NCI-H2107 treated with DMSO at 0.1 percent for 48 hours (cell line): ENCODE measurements at regions not wholly inside any gene's neighbourhood (a gene's known extent, or its start where the extent isn't known, plus 50 kb on each side); places are given as distances from the start of the nearest gene placed in this dataset.

Source experiments
- DNase-seq: peaks from one replicate; lab custom pipeline; 2025; ENCODE audit not compliant: unreplicated experiment; lab: John Stamatoyannopoulos, UW

DNA sequence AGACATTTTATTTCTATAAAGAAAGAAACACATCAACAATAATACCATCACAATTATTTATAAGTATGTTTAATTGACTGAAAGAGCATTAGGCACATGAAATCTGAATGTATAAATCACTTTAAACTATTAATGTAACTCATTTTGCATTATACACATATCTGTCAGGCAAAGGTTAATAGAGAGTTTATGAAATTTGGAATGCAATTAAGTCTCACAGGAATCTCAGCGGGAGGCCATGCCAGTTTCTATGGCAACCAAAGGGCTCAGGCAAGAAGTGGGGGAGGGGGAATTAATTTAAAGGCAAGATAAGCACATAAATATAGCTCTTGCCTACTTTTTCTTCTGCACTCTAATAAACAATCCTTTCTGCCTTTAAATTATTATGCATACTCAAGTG lies 152.6 kb downstream of the SLC16A9 start:
- no peak for DNase-seq

DNA sequence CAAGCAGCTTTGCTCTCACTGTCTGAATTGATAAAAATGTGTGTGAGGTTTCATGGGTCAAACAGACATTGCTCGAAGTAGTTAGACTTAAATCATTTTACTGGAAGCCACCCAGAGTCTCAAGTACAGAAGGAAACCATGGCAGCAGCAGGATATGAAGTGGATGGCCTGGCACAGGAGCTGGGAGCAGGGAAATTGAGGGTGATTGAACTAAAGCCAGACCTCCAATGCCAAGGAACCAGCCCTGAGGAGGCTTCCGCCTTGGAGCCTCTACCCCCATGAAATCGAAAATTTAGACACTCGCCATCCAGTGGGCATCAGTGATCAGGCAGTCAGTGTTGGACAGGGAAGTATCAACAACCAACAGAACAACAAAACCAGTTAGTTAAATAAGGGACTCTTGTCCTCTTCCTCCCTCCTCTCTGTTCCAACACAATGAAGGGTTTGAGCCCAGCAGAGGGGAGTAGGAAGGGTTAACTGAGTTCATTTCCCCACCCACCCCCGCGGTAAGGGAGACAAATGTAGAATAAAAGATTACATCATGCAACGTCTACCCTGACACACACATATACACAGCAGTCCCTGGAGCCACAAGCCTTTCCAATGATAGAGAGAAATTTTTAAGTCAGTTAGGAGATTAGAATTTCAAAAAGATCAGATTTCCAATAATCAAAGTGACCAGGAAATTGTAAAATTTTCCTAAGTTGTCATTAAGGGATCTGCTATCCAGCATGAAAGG lies 156.3 kb downstream of the SLC16A9 start:
- no peak for DNase-seq

DNA sequence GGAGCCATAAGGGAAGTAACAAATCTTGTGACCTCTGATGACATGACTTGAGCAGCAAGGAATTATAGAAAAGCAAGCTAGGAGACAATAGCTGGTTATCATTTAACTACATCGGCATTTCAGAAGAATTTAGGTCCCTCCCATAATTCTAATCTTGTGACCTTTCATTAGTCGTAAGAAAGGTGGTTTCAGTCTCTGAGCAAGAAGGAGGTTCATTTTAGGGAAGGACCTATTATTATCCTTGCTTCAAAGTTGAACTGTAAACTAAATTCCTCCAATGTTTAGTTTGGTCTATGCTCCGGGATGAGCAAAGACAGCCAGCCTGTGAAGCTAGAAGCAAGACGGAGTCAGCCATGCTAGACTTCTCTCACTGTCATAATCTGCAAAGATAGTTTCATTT lies 159.6 kb downstream of the SLC16A9 start:
- no peak for DNase-seq

DNA sequence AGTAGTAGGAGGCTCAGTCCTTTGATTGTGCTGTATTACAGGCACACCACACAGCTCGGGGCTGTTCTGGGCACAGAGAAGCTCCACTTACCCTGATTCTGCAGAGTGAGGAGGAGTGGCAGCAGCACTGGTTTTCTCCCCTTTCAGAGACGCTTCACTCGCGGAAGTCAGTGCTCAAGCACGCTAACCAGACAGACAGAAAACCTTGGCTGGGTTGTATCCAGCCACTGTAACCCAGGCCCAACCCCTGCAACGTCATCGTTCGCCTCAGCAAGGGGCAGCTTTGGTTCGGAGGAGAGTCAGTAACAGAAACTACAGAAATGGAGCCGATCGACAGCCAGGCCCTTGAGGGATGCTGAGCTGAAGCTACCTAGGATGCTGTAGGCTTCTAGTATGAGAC lies 171.0 kb downstream of the SLC16A9 start:
- DNase-seq, result no peak

DNA sequence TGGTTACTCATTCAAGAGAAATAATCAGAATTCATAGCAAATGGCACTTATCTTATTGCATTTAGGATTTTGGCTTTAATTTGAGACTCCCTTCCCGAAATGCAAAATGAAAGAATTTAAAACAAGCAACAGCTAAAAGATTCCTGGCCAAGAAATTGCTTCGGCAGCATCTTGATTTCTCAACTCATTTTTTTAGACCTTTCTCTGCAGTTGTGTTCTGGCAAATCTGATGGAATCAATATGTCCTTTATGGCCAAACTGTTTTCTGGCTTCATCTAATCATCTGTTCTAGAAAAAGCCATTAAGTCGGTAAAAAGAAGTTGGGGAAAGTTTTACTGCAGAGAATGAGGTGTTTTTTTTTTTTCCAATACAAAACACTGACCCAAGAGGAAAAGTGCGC lies 172.1 kb downstream of the SLC16A9 start:
- DNase-seq, result no peak

DNA sequence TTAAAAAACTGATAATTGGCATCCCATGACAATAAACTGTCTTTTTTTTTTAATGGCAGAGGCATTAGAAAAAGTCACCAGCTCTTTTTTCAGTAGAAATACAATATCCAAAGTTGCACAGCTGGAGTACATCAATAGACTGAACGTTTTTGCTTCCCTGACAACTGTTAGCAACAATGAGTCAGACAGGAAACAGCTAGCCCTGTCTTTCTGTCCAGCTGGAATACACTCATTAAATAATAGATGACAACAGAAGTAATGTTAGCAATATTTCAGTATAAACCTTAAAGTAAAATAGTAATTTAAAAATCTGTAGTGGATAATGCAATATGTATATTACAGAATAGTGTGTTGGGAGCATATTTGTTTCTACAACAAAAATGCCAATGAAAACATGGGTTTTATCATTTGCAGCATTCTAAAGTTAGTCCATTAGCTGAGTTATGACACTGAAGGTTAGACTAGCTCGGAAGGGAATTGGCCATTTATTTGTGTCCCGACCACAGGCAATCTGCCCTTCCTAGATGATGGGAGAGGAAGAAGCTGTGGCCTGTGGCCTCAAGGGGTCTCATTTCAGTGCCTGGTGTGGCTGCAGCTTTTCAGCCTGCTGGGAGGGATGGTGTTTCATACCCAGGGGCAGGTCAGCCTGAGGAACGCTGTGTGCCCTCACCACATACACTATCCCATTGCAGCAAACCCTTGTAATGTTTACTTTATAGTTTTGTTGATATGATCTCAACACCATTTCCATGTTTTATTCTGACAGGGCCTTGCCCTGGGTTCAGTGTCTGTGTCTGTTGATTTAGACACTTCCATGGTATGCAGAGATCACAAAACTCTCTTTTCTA lies 173.3 kb downstream of the SLC16A9 start:
- no peak for DNase-seq

DNA sequence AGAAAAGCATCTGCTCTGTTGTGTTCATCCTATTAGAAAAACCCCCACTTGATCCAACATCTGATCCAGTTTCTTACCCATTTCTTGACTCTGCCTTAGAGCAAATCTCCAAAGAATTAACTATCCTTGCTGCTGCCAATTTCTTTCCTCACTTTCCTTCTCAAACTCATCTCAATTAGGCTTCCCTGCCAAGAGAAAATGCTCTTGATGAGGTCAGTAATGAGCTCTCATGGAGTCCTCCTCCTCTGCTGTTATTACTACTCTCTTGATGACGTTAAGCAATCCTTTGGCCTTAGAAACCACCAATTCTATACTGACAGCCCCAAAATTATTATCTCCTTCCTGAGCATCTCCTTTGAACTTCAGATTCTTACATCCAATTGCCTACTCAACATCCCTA lies 162.0 kb upstream of the FAM13C start:
- DNase-seq, result no peak

DNA sequence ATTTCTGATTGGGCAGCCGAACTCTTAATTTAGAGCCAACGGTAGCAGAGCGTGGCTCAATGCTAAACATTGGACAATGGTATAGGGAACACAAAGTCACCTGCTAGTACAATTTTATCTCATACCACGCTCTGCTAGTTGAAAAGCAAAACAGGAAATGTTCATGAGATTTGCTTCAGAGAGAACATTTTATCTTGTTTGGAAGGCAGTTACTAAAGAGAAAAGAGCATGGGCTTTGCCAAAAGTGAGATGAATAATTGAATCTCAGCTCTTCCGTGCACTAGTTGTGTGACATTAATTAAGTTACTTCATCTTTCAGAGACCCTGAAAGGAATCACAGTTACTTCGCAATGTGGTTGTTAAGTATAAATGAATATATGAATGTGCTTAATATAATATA lies 161.5 kb upstream of the FAM13C start:
- no peak for DNase-seq

DNA sequence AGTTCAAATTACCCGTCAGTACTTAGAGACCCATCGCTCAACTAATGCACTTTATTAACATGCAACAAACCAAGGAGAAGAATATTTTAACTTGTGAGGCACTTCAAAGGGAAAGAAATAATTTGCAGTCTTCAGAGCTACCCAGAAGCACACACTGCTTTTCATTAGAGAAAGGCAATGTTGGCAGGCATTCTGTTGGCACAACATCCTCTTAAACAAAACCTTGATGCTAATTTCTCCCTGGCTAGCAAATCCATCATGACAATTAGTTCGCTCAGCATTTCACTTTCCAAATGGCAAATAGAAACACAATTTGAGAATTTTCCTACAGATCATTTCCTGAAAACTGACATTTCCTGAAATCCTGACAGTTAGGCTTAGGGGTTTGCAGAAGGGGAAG lies 155.6 kb upstream of the FAM13C start:
- DNase-seq, result no peak

DNA sequence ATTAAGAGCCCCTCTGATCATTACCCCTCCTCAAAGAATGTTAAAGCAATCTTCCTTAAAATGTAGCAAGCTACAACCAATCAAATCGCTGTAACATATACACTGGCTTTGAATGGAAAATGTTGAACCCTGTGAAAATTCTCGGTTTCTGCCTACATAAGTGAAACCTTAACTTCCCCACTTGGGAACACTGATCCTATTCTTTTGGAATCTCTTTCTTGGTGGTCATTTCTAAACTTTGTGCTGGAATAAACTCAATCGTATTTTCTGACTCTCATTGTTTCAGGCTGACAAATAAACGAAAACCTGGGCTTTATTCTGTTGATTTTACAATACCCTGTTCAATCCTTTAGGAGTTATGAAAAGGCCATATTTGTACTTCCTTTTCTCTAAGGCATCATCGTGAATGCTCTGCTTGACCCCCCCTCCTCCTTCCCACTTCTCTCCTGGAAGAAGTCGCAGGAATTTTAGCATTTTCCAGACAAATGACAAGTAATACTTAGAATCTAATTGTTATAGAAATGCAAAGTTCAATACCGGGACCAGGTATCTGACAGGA lies 155.1 kb upstream of the FAM13C start:
- DNase-seq, result no peak

DNA sequence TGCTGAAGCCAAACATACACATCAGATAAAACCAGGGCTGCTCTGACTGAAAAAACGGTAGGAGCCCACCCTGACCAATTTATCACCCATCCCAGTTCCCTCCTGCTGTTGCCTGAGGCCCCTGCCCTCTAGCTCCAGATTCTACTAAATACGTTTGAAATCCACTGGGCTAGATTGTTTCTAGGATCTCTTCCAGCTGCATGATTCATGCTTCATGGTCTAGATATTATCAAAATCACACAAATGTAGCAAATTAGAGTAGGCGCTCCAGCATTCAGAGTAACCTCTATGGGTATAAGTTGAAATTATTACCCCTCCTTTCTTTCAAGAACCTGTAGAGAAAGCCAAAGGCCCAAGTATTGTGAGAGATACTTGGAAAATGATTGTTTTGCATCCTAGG lies 151.2 kb upstream of the FAM13C start:
- no peak for DNase-seq

DNA sequence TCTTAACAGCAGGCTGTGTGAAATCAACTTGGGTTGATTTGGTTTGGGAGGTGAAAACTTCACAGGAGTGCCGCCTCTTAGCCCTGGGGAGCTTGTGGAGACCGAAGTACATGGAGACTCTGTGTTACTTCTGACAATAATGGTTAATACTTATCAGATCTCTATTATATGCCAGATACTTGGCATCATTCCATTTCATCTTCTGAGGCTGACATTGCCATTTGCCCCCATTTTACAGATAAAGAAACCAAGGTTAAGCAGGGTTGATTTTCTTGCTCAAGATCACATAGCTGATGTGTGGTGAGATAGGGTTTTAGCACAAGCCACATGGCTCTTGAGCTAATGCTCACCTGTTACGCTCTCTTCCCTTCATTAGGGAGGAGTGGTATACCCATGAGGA lies 150.6 kb upstream of the FAM13C start:
- no peak for DNase-seq

DNA sequence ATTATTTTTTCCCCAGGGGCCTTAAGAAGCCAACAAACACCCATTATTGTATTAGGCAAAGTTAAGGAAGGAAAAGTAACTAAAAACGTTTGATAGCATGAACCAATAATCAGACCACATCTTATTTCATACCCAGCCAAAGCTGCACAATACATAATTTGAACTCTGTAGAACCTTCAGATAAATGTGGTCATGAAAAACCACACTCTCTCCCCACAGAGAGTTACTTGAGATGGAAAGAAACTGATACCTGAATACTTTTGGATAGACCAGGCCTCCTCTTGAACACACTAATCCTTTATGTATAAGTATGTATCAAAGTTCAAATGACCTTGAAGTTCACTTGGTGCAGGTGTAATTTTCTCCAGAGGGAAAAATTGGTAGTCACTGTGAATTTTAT lies 146.6 kb upstream of the FAM13C start:
- no peak for DNase-seq

DNA sequence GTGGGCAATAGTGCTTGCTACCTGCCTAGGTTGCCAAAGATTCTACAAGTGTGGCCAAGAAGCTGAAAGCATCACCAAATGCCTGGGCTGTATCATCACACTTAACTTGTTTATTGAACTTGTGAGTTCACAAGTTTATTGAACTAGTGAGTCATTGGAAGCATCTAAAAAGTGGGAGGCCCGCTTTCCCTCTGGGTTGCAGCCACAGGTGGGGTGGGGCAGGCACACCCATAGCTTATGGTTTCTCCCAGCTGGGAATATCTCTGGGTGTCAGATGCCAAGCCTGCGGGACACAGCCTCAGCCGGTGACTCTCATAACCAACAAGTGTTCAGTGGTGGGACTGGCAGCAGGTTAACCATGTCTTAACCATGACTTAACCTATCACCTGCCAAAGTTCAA lies 145.9 kb upstream of the FAM13C start:
- no peak for DNase-seq

DNA sequence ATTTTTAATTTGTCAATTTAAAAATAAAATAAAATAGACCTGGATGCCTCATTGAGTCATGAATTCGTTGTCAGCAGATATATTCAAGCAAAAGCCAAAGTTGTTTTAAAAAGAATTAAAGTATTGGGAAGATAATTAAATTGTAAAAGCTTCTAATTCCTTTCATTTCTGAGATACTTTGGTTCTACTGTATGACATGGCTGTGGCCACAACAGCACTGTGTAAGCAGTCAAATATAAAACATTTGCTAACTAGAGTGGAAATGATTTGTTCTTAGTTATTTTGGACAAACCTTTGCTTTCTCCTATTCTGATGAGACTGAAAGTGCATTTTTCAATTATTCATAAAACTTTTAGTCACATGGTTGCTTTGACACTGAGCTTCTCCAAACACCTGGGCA lies 143.6 kb upstream of the FAM13C start:
- DNase-seq, result no peak

DNA sequence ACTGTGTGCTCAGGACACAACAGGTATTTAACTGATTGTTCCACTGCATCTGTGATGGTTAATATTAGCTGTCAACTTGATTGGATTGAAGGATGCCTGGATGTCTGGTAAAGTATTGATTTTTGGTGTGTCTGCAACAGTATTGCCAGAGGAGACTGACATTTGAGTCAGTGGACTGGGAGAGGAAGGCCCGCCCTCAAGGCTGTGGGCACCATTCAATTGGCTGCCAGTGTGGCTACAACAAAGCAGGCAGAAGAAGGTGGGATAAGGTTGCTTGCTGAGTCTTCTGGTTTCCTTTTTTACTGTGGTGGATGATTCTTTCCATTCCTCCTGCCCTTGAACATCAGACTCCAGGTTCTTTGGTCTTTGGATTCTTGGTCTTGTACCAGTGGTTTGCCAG lies 137.1 kb upstream of the FAM13C start:
- DNase-seq, result no peak

DNA sequence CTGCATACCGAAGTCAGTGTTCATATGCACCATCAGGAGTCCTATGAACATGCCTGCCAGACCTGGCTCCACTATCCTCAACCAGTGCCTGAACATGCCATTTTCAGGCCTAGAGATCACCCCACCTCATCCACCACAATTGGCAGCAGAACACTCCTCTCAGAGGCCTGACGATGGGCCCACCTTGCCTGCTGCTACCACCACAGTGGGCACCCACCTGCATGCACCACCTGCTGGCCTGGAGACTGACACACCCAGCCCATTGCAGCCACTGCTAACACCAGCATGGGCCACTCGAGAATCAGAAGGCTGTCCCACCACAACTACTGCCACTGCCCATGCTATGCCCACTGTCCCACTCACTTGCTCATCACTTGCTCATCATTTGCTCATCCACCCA lies 130.7 kb upstream of the FAM13C start:
- DNase-seq, result no peak

DNA sequence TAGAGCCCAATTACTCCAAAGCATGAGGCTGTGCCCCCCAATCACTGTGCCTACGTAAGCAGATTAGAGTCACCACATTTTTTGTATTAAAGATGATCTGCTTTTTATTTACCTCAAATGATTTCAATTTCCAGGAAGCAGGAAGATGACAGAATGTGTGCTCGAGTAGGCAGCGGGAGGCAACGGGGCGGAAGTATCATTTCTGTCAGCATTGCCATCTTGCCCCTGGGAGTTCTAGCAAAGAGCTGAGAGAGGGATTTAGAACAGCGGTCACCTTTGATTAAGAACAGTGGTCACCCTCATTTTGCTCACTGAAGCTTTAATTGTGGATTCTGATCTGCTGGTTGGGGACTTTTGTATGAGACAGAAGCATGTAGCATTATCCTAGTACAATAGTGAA lies 117.1 kb upstream of the FAM13C start:
- DNase-seq, result no peak

DNA sequence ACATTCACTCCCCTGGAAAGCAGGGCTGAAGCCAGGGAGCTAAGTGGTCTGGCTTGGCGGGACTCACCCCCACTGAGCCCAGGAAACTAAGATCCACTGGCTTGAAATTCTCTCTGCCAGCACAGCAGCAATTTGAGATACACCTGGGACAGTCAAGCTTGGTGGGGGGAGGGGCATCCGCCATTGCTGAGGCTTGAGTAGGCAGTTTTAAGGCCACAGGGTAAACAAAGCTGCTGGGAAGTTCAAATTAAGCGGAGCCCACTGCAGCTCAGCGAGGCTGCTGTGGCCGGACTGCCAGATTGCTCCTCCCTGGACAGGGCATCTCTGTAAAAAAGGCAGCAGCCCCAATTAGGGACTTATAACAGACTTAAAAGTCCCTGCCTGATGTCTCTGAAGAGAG lies 108.2 kb upstream of the FAM13C start:
- no peak for DNase-seq

DNA sequence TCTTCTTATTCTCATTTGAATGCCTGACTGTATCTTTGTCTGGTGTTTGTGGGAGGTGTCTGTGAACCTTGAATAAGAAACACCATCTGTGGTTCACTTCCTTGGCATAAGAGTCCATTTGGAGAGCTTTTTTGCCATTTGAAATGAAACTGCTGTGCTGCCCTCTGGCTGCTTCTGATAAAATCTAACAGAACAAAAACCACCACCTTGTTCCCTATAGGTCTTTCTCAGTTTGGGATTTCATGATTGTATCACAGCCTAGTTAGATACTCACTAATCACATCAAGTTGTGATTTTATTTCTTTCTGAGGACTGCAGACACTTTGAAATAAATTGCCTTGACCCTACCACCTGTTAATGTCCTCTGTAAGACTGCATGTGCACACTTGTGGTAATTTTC lies 102.7 kb upstream of the FAM13C start:
- no peak for DNase-seq

DNA sequence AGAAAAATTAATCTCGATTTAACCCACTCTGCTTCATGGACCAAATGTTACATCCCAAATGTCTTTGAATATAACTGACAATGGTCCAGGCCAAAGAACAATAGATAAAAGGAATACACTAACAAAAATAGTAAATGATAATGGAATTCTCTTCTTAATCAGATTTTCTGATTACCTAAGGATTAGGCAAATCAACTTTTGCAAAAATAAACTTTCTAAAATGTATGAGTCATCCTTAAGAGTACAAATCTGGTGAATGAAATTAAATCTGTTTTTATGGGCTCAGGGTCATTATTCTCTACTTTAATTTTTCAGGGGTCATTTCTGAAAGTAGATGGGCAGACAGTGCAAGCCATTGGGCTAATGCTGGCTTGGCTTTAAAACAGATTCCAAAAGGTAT lies 102.1 kb upstream of the FAM13C start:
- DNase-seq, result no peak

DNA sequence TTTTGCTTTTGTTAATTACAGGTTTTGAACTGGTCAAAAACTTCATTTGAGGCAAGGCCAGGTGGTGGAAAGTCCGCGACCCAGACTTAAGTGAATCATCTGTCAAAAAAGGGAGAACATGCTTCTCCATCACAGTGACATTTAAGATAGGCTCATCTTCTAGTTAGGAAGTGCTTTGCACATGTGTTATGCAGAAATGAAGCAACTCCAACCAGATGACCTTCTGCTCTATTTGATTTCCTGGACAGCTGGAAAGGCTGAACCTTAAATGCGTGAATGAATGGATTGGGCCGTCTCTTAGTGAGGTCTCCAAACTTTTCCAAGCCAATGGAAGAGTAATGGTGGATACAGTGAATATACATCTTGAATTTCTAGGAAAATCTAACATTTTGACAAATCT lies 101.6 kb upstream of the FAM13C start:
- DNase-seq, result no peak
